ENCODE measurements at regions not wholly inside any gene's neighbourhood (a gene's known extent, or its start where the extent isn't known, plus 50 kb on each side); places are given as distances from the start of the nearest gene placed in this dataset.

- WGBS, 2 donors: 47 to 84% methylated on average over 4 of the region's 4 CpGs
- H3K9me3 ChIP-seq (ENCODE audit: control insufficient read depth in 4 of 4, insufficient read depth in 3 of 4, low read length in 3 of 4): peaks cover 0 to 2% (median 0%) of the 10 kb centered on the region in 4 donors
- ATAC-seq (ENCODE audit: insufficient read depth, low FRiP score) (no peak), DNase-seq (no peak)
- H3K4me3 ChIP-seq: no peak overlapping the region
- H3K27me3 ChIP-seq (ENCODE audit: control insufficient read depth in 3 of 3, insufficient read depth in 3 of 3, low read length in 2 of 3): no peaks in the 10 kb centered on the region
- no peaks in the 10 kb centered on the region for H3K4me1 ChIP-seq (ENCODE audit: control insufficient read depth in 5 of 5, insufficient read depth in 5 of 5, low read length in 5 of 5)
- H3K36me3 ChIP-seq (ENCODE audit: control insufficient read depth in 4 of 4, insufficient read depth in 4 of 4, low read length in 4 of 4): no peaks in the 10 kb centered on the region
- TF ChIP-seq CTCF (IDR thresholded peaks at IDR 0.05; ENCODE audit: control extremely low read depth, extremely low read depth): no peak
- H3K9ac ChIP-seq (ENCODE audit: insufficient read depth in 1 of 2, low read length in 2 of 2): no peak overlapping the region
- H3K27ac ChIP-seq (ENCODE audit: low read depth in 1 of 2, low read length in 1 of 2): no peak overlapping the region
Observed at GRCh38 chr6:155995281-155995680, 539.6 kb upstream of the NOX3 start.

GRCh38 chr6:155994086-155994485 lies 538.4 kb upstream of the NOX3 start:
- ATAC-seq (ENCODE audit: insufficient read depth, low FRiP score): no peak
- DNase-seq: no peak
- Histone ChIP-seq H3K36me3 (ENCODE audit: control insufficient read depth in 4 of 4, insufficient read depth in 4 of 4, low read length in 4 of 4) (no peaks in the 10 kb centered on the region), H3K9ac (ENCODE audit: insufficient read depth in 1 of 2, low read length in 2 of 2) (no peak overlapping the region), H3K4me1 (ENCODE audit: control insufficient read depth in 5 of 5, insufficient read depth in 5 of 5, low read length in 5 of 5) (no peaks in the 10 kb centered on the region), H3K27ac (ENCODE audit: low read depth in 1 of 2, low read length in 1 of 2) (no peak overlapping the region), H3K4me3 (no peak overlapping the region), H3K9me3 (ENCODE audit: control insufficient read depth in 4 of 4, insufficient read depth in 3 of 4, low read length in 3 of 4) (peaks cover 0 to 2% (median 0%) of the 10 kb centered on the region in 4 donors), H3K27me3 (ENCODE audit: control insufficient read depth in 3 of 3, insufficient read depth in 3 of 3, low read length in 2 of 3) (no peaks in the 10 kb centered on the region)
- WGBS, 2 donors: 72 to 82% methylated on average over 7 of the region's 7 CpGs
- no peak for TF ChIP-seq CTCF (IDR thresholded peaks at IDR 0.05; ENCODE audit: control extremely low read depth, extremely low read depth)

DNA sequence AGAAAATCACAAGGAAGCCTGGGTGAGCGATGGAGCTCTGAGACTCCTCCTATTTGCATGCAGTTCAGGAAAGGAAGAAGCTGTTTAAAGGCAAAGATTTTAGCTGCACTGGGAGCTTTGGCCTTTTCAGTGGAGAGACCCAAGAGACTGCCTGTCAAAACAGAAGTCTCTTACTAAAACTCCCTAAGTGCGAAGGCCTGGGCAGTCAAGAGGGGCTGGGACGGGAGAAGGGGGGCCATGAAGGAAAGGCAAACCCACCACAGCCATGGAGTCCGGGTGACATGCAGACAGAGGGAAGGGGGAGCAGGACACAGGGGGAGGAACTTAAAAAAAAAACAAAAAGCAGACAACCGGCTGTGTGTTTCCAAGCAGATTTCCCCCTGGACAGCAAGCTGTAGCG lies 537.6 kb upstream of the NOX3 start:
- H3K36me3 ChIP-seq (ENCODE audit: control insufficient read depth in 4 of 4, insufficient read depth in 4 of 4, low read length in 4 of 4): no peaks in the 10 kb centered on the region
- no peak for TF ChIP-seq CTCF (IDR thresholded peaks at IDR 0.05; ENCODE audit: control extremely low read depth, extremely low read depth)
- 72 to 80% methylated on average over 6 of the region's 6 CpGs for WGBS, 2 donors
- H3K4me3 ChIP-seq: no peak overlapping the region
- H3K9me3 ChIP-seq (ENCODE audit: control insufficient read depth in 4 of 4, insufficient read depth in 3 of 4, low read length in 3 of 4): peaks cover 0 to 2% (median 0%) of the 10 kb centered on the region in 4 donors
- H3K27ac ChIP-seq (ENCODE audit: low read depth in 1 of 2, low read length in 1 of 2): no peak overlapping the region
- no peaks in the 10 kb centered on the region for H3K27me3 ChIP-seq (ENCODE audit: control insufficient read depth in 3 of 3, insufficient read depth in 3 of 3, low read length in 2 of 3)
- ATAC-seq (ENCODE audit: insufficient read depth, low FRiP score) (no peak), DNase-seq (peak in 1 of 3 donors; percentile 15)
- no peaks in the 10 kb centered on the region for H3K4me1 ChIP-seq (ENCODE audit: control insufficient read depth in 5 of 5, insufficient read depth in 5 of 5, low read length in 5 of 5)
- no peak overlapping the region for H3K9ac ChIP-seq (ENCODE audit: insufficient read depth in 1 of 2, low read length in 2 of 2)

GRCh38 chr6:155985660-155986138 lies 530.1 kb upstream of the NOX3 start:
- Histone ChIP-seq H3K27me3 (ENCODE audit: control insufficient read depth in 3 of 3, insufficient read depth in 3 of 3, low read length in 2 of 3) (no peaks in the 10 kb centered on the region), H3K9ac (ENCODE audit: insufficient read depth in 1 of 2, low read length in 2 of 2) (no peak overlapping the region), H3K4me3 (no peak overlapping the region), H3K9me3 (ENCODE audit: control insufficient read depth in 4 of 4, insufficient read depth in 3 of 4, low read length in 3 of 4) (no peaks in the 10 kb centered on the region), H3K36me3 (ENCODE audit: control insufficient read depth in 4 of 4, insufficient read depth in 4 of 4, low read length in 4 of 4) (no peaks in the 10 kb centered on the region), H3K4me1 (ENCODE audit: control insufficient read depth in 5 of 5, insufficient read depth in 5 of 5, low read length in 5 of 5) (peaks cover 0 to 17% (median 6%) of the 10 kb centered on the region in 5 donors), H3K27ac (ENCODE audit: low read depth in 1 of 2, low read length in 1 of 2) (no peak overlapping the region)
- no peak for ATAC-seq (ENCODE audit: insufficient read depth, low FRiP score)
- WGBS, 2 donors: 63 to 88% methylated on average over 3 of the region's 3 CpGs
- TF ChIP-seq CTCF (IDR thresholded peaks at IDR 0.05; ENCODE audit: control extremely low read depth, extremely low read depth): no peak
- DNase-seq: peak; percentile 77 to 97 (median 93)
